Thymus (tissue), 11 donors: ENCODE measurements at regions not wholly inside any gene's neighbourhood (a gene's known extent, or its start where the extent isn't known, plus 50 kb on each side); places are given as distances from the start of the nearest gene placed in this dataset.

Source experiments
- DNase-seq, 9 donors: peaks; one replicate each; pipeline ENCODE4 v3.0.0-alpha.2; 2013; ENCODE audit warnings: low spot score in 9 of 9, low read depth in 6 of 9, missing footprints in 1 of 9
- H3K27ac ChIP-seq, 2 donors: one replicate each; pipeline ENCODE4 v1.5.1; 2013; ENCODE audit warnings: control low read depth in 1 of 2, low read depth in 1 of 2, low read length in 1 of 2, mild to moderate bottlenecking in 1 of 2, moderate library complexity in 1 of 2
- H3K27me3 ChIP-seq, 2 donors: one replicate each; pipeline ENCODE4 v1.5.1; 2013; ENCODE audit warnings: low read length in 1 of 2; ENCODE audit not compliant: control insufficient read depth in 2 of 2, insufficient read depth in 1 of 2
- H3K36me3 ChIP-seq, 2 donors: one replicate each; pipeline ENCODE4 v1.5.1; 2013; ENCODE audit warnings: low read length in 1 of 2, mild to moderate bottlenecking in 1 of 2, moderate library complexity in 1 of 2; ENCODE audit not compliant: control insufficient read depth in 2 of 2, insufficient read depth in 2 of 2
- H3K4me1 ChIP-seq, 2 donors: one replicate each; pipeline ENCODE4 v1.5.1; 2013; ENCODE audit warnings: low read length in 2 of 2; ENCODE audit not compliant: control insufficient read depth in 2 of 2, insufficient read depth in 2 of 2
- H3K4me3 ChIP-seq, 2 donors: one replicate each; pipeline ENCODE4 v1.5.1; 2013; ENCODE audit warnings: low read length in 2 of 2, control low read depth in 1 of 2, mild to moderate bottlenecking in 1 of 2
- H3K9me3 ChIP-seq, 2 donors: one replicate each; pipeline ENCODE4 v1.5.1; 2013; ENCODE audit warnings: low read length in 1 of 2, mild to moderate bottlenecking in 1 of 2; ENCODE audit not compliant: control insufficient read depth in 2 of 2, insufficient read depth in 1 of 2
- WGBS: extraction: QIAGEN DNeasy Blood & Tissue Kit; methylation state at CpG from one replicate; pipeline ENCODE4 v1.1.7; 2013; 5-methylcytosine and 5-hydroxymethylcytosine counted together
- donor health status: healthy.

- H3K4me1 ChIP-seq = no peaks in the 10 kb centered on the region
- H3K27ac ChIP-seq = no peak overlapping the region
- 93% methylated on average over 2 of the region's 2 CpGs for WGBS
- H3K36me3 ChIP-seq = no peaks in the 10 kb centered on the region
- no peaks in the 10 kb centered on the region for H3K27me3 ChIP-seq
- no peak for DNase-seq
- no peak overlapping the region for H3K4me3 ChIP-seq
- H3K9me3 ChIP-seq = no peaks in the 10 kb centered on the region
These were observed 321.4 kb upstream of the SLC8A1 start for GRCh38 chr2:40773291-40773690.

GRCh38 chr2:40783704-40784103 is 331.8 kb upstream of the SLC8A1 start:
- WGBS = 96% methylated on average over 3 of the region's 3 CpGs
- no peak overlapping the region for H3K27ac ChIP-seq
- no peak overlapping the region for H3K4me3 ChIP-seq
- no peaks in the 10 kb centered on the region for H3K36me3 ChIP-seq
- H3K27me3 ChIP-seq = no peaks in the 10 kb centered on the region
- H3K9me3 ChIP-seq = no peaks in the 10 kb centered on the region
- H3K4me1 ChIP-seq = no peaks in the 10 kb centered on the region
- DNase-seq = no peak

GRCh38 chr2:40786636-40787035 is 334.7 kb upstream of the SLC8A1 start:
- Histone ChIP-seq H3K9me3 (no peaks in the 10 kb centered on the region), H3K36me3 (no peaks in the 10 kb centered on the region), H3K27me3 (no peaks in the 10 kb centered on the region), H3K4me3 (no peak overlapping the region), H3K27ac (no peak overlapping the region), H3K4me1 (no peaks in the 10 kb centered on the region)
- DNase-seq = no peak
- WGBS = 97% methylated on average over 1 of the region's 1 CpG

GRCh38 chr2:40797120-40797519 is 345.2 kb upstream of the SLC8A1 start:
- no peak for DNase-seq
- Histone ChIP-seq H3K9me3 (no peaks in the 10 kb centered on the region), H3K4me3 (no peak overlapping the region), H3K27me3 (no peaks in the 10 kb centered on the region), H3K4me1 (no peaks in the 10 kb centered on the region), H3K27ac (no peak overlapping the region), H3K36me3 (no peaks in the 10 kb centered on the region)
- WGBS = 92% methylated on average over 2 of the region's 2 CpGs

- H3K4me1 ChIP-seq = no peaks in the 10 kb centered on the region
- no peak overlapping the region for H3K27ac ChIP-seq
- no peak overlapping the region for H3K4me3 ChIP-seq
- no peaks in the 10 kb centered on the region for H3K36me3 ChIP-seq
- WGBS = 98% methylated on average over 2 of the region's 2 CpGs
- no peaks in the 10 kb centered on the region for H3K27me3 ChIP-seq
- DNase-seq = no peak
- no peaks in the 10 kb centered on the region for H3K9me3 ChIP-seq
These were observed 352.0 kb upstream of the SLC8A1 start for GRCh38 chr2:40803900-40804299.

GRCh38 chr2:40809156-40809555 is 357.3 kb upstream of the SLC8A1 start:
- Histone ChIP-seq H3K36me3 (no peaks in the 10 kb centered on the region), H3K27me3 (no peaks in the 10 kb centered on the region), H3K27ac (no peak overlapping the region), H3K4me3 (no peak overlapping the region), H3K4me1 (no peaks in the 10 kb centered on the region), H3K9me3 (no peaks in the 10 kb centered on the region)
- 98% methylated on average over 10 of the region's 10 CpGs for WGBS
- no peak for DNase-seq

- H3K36me3 ChIP-seq = no peaks in the 10 kb centered on the region
- WGBS = 69% methylated on average over 2 of the region's 2 CpGs
- no peaks in the 10 kb centered on the region for H3K27me3 ChIP-seq
- H3K4me3 ChIP-seq = no peak overlapping the region
- no peaks in the 10 kb centered on the region for H3K9me3 ChIP-seq
- DNase-seq = no peak
- H3K27ac ChIP-seq = no peak overlapping the region
- H3K4me1 ChIP-seq = no peaks in the 10 kb centered on the region
These were observed 362.7 kb upstream of the SLC8A1 start for GRCh38 chr2:40814616-40815015.

GRCh38 chr2:40820319-40820718 is 368.4 kb upstream of the SLC8A1 start:
- DNase-seq = no peak
- Histone ChIP-seq H3K27ac (no peak overlapping the region), H3K4me3 (no peak overlapping the region), H3K36me3 (no peaks in the 10 kb centered on the region), H3K27me3 (no peaks in the 10 kb centered on the region), H3K4me1 (peaks cover 4 to 6% of the 10 kb centered on the region in 2 donors), H3K9me3 (no peaks in the 10 kb centered on the region)

GRCh38 chr2:40823478-40823877 is 371.6 kb upstream of the SLC8A1 start:
- no peaks in the 10 kb centered on the region for H3K36me3 ChIP-seq
- no peak overlapping the region for H3K4me3 ChIP-seq
- DNase-seq = peak in 1 of 9 donors; percentile 51
- no peak overlapping the region for H3K27ac ChIP-seq
- peaks cover 4 to 6% of the 10 kb centered on the region in 2 donors for H3K4me1 ChIP-seq
- no peaks in the 10 kb centered on the region for H3K27me3 ChIP-seq
- H3K9me3 ChIP-seq = no peaks in the 10 kb centered on the region
- WGBS = 10% methylated on average over 3 of the region's 3 CpGs

- no peak overlapping the region for H3K27ac ChIP-seq
- H3K36me3 ChIP-seq = no peaks in the 10 kb centered on the region
- DNase-seq = peak in 1 of 9 donors; percentile 19
- no peak overlapping the region for H3K4me3 ChIP-seq
- H3K27me3 ChIP-seq = no peaks in the 10 kb centered on the region
- H3K4me1 ChIP-seq = peaks cover 4 to 6% of the 10 kb centered on the region in 2 donors
- H3K9me3 ChIP-seq = no peaks in the 10 kb centered on the region
- WGBS = 75% methylated on average over 5 of the region's 5 CpGs
These were observed 372.4 kb upstream of the SLC8A1 start for GRCh38 chr2:40824278-40824677.
